ENCODE measurements at regions not wholly inside any gene's neighbourhood (a gene's known extent, or its start where the extent isn't known, plus 50 kb on each side); places are given as distances from the start of the nearest gene placed in this dataset.

- CTCF ChIA-PET: interaction anchor here (1.1 kb wide), 1 partner anchor 37 kb away, joined by 6 read pairs; no protein-coding TSS in a partner anchor
- DNase-seq: no peak
- Mint-ChIP-seq H3K27ac (ENCODE audit: unreplicated experiment) (no peak overlapping the region), H3K4me1 (ENCODE audit: low read depth, unreplicated experiment) (peaks cover 17% of the 10 kb centered on the region), H3K4me3 (ENCODE audit: low read depth, unreplicated experiment) (peak overlapping the region; percentile 39), H3K27me3 (ENCODE audit: unreplicated experiment) (no peaks in the 10 kb centered on the region), H3K36me3 (ENCODE audit: insufficient read depth, unreplicated experiment) (peaks cover 9% of the 10 kb centered on the region), H3K9me3 (ENCODE audit: low read depth, unreplicated experiment) (no peaks in the 10 kb centered on the region)
- BruUV-seq (replicated peaks): no TSS peak
- no peak for TF ChIP-seq CTCF (IDR thresholded peaks at IDR 0.05; ENCODE audit: unreplicated experiment)
- intact Hi-C loops (cut with micrococcal nuclease; ENCODE audit: unreplicated experiment): no loop called here
Observed at GRCh38 chr11:70628176-70628854, 230.0 kb downstream of the CTTN start.

- peak; percentile 52 for DNase-seq
- H3K27me3 Mint-ChIP-seq (ENCODE audit: unreplicated experiment): no peaks in the 10 kb centered on the region
- peaks cover 17% of the 10 kb centered on the region for H3K4me1 Mint-ChIP-seq (ENCODE audit: low read depth, unreplicated experiment)
- intact Hi-C loops (cut with micrococcal nuclease; ENCODE audit: unreplicated experiment): no loop called here
- H3K36me3 Mint-ChIP-seq (ENCODE audit: insufficient read depth, unreplicated experiment): peaks cover 9% of the 10 kb centered on the region
- TF ChIP-seq CTCF (IDR thresholded peaks at IDR 0.05; ENCODE audit: unreplicated experiment): no peak
- BruUV-seq (replicated peaks): no TSS peak
- CTCF ChIA-PET: interaction anchor here (1.1 kb wide), 1 partner anchor 38 kb away, joined by 6 read pairs; no protein-coding TSS in a partner anchor
- no peak overlapping the region for H3K27ac Mint-ChIP-seq (ENCODE audit: unreplicated experiment)
- H3K4me3 Mint-ChIP-seq (ENCODE audit: low read depth, unreplicated experiment): peak overlapping the region; percentile 39
- H3K9me3 Mint-ChIP-seq (ENCODE audit: low read depth, unreplicated experiment): no peaks in the 10 kb centered on the region
Observed at GRCh38 chr11:70628855-70629844, 230.8 kb downstream of the CTTN start.

GRCh38 chr11:70630068-70630467, 231.7 kb downstream of the CTTN start:
- Mint-ChIP-seq H3K4me1 (ENCODE audit: low read depth, unreplicated experiment) (peaks cover 17% of the 10 kb centered on the region), H3K4me3 (ENCODE audit: low read depth, unreplicated experiment) (no peak overlapping the region), H3K36me3 (ENCODE audit: insufficient read depth, unreplicated experiment) (peaks cover 9% of the 10 kb centered on the region), H3K9me3 (ENCODE audit: low read depth, unreplicated experiment) (no peaks in the 10 kb centered on the region), H3K27ac (ENCODE audit: unreplicated experiment) (no peak overlapping the region), H3K27me3 (ENCODE audit: unreplicated experiment) (no peaks in the 10 kb centered on the region)
- BruUV-seq (replicated peaks): no TSS peak
- intact Hi-C loops (cut with micrococcal nuclease; ENCODE audit: unreplicated experiment): no loop called here
- no peak for TF ChIP-seq CTCF (IDR thresholded peaks at IDR 0.05; ENCODE audit: unreplicated experiment)
- DNase-seq: no peak
- CTCF ChIA-PET: no interaction called here

- TF ChIP-seq CTCF (IDR thresholded peaks at IDR 0.05; ENCODE audit: unreplicated experiment): no peak
- intact Hi-C loops (cut with micrococcal nuclease; ENCODE audit: unreplicated experiment): no loop called here
- peaks cover 17% of the 10 kb centered on the region for H3K4me1 Mint-ChIP-seq (ENCODE audit: low read depth, unreplicated experiment)
- no peak overlapping the region for H3K27ac Mint-ChIP-seq (ENCODE audit: unreplicated experiment)
- DNase-seq: no peak
- no TSS peak for BruUV-seq (replicated peaks)
- no peak overlapping the region for H3K4me3 Mint-ChIP-seq (ENCODE audit: low read depth, unreplicated experiment)
- no peaks in the 10 kb centered on the region for H3K9me3 Mint-ChIP-seq (ENCODE audit: low read depth, unreplicated experiment)
- CTCF ChIA-PET: no interaction called here
- no peaks in the 10 kb centered on the region for H3K27me3 Mint-ChIP-seq (ENCODE audit: unreplicated experiment)
- H3K36me3 Mint-ChIP-seq (ENCODE audit: insufficient read depth, unreplicated experiment): peaks cover 9% of the 10 kb centered on the region
Observed at GRCh38 chr11:70630816-70631623, 232.7 kb downstream of the CTTN start.

Measured in Calu3 (cell line).